ENCODE measurements at regions not wholly inside any gene's neighbourhood (a gene's known extent, or its start where the extent isn't known, plus 50 kb on each side); places are given as distances from the start of the nearest gene placed in this dataset.

DNA sequence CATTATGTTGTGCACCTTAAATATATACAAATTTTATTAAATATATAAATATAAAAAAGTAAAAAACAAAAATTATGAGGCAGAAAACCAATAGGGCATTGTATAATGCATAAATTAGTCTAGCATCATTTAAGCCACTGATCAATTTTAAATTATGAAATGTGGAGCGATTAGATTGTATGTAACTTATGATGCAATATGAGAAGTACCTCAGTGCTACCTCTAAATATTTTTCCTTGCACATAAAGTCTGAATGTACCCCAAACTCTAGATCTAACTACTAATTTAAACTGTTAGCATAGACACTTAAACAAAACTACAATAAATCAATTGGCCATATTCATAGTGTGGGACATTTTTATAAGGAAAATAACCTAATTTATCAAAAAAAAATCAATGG lies 1178.5 kb upstream of the MIR17HG start:
- H3K4me1 ChIP-seq (replicated peaks in 1 of 2; ENCODE audit: control insufficient read depth in 2 of 2, insufficient read depth in 2 of 2, low read length in 2 of 2) = no peaks in the 10 kb centered on the region
- H3K9me1 ChIP-seq (ENCODE audit: control insufficient read depth, insufficient read depth, low read length) = no peaks in the 10 kb centered on the region
- FAIRE-seq = no peak
- no peak overlapping the region for H2AFZ ChIP-seq (ENCODE audit: low read depth, low read length)
- H3K79me2 ChIP-seq (ENCODE audit: control insufficient read depth, insufficient read depth, low read length) = no peaks in the 10 kb centered on the region
- no peak overlapping the region for H3K4me2 ChIP-seq (ENCODE audit: insufficient read depth, low read length)
- intact Hi-C loops (cut with micrococcal nuclease) (no loop called here), in situ Hi-C loops (cut with MboI) (no loop called here)
- H3K9ac ChIP-seq (ENCODE audit: insufficient read depth in 1 of 2, low read depth in 2 of 2, low read length in 2 of 2) = no peak overlapping the region
- H3K27ac ChIP-seq (ENCODE audit: extremely low read depth, low read depth, low read length) = no peak overlapping the region
- H4K20me1 ChIP-seq (replicated peaks; ENCODE audit: control insufficient read depth, insufficient read depth, low read length) = no peaks in the 10 kb centered on the region
- BruUV-seq (replicated peaks) = no TSS peak
- WGBS (ENCODE audit: insufficient coverage, low coverage, missing lambda C conversion rate) = 0% methylated on average over 1 of the region's 1 CpG
- DNase-seq (ENCODE audit: extremely low read depth in 1 of 4, low spot score in 3 of 4) = no peak
- H3K27me3 ChIP-seq (ENCODE audit: control insufficient read depth in 2 of 2, insufficient read depth in 2 of 2, low read length in 2 of 2) = no peaks in the 10 kb centered on the region
- no peak for ATAC-seq
- TF ChIP-seq CEBPB (tag; IDR thresholded peaks at IDR 0.05) = peak; percentile 63; the same call in 1 of the 2 replicates
- no peak for TF ChIP-seq CEBPG (CRISPR knock-in tag; IDR thresholded peaks at IDR 0.05)
- TF ChIP-seq CEBPG (tag; conservative IDR thresholded peaks at IDR 0.05 in 1 of 2, IDR thresholded peaks at IDR 0.05 in 1 of 2) = peak in 1 of 2 experiments; percentile 66; a peak in 2 of 4 replicates
- 0 out of 2 replicates have a peak, but pooled peaks have one; percentile 86 for TF ChIP-seq TFAM (CRISPR knock-in tag; conservative IDR thresholded peaks at IDR 0.05)
- TF ChIP-seq, protein P1, sequence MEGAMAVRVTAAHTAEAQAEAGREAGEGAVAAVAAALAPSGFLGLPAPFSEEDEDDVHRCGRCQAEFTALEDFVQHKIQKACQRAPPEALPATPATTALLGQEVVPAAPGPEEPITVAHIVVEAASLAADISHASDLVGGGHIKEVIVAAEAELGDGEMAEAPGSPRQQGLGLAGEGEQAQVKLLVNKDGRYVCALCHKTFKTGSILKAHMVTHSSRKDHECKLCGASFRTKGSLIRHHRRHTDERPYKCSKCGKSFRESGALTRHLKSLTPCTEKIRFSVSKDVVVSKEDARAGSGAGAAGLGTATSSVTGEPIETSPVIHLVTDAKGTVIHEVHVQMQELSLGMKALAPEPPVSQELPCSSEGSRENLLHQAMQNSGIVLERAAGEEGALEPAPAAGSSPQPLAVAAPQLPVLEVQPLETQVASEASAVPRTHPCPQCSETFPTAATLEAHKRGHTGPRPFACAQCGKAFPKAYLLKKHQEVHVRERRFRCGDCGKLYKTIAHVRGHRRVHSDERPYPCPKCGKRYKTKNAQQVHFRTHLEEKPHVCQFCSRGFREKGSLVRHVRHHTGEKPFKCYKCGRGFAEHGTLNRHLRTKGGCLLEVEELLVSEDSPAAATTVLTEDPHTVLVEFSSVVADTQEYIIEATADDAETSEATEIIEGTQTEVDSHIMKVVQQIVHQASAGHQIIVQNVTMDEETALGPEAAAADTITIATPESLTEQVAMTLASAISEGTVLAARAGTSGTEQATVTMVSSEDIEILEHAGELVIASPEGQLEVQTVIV (CRISPR knock-in tag; IDR thresholded peaks at IDR 0.05; ENCODE audit: borderline replicate concordance) = peak; percentile 38; the same call in 1 of the 2 replicates
- TF ChIP-seq HDAC8 (tag; IDR thresholded peaks at IDR 0.05) = no peak
- no peak for TF ChIP-seq MED1 (CRISPR knock-in tag; IDR thresholded peaks at IDR 0.05; ENCODE audit: borderline replicate concordance)
- no peak for TF ChIP-seq POLR2G (IDR thresholded peaks at IDR 0.05; ENCODE audit: low read depth, low read length)
- TF ChIP-seq, protein P2, sequence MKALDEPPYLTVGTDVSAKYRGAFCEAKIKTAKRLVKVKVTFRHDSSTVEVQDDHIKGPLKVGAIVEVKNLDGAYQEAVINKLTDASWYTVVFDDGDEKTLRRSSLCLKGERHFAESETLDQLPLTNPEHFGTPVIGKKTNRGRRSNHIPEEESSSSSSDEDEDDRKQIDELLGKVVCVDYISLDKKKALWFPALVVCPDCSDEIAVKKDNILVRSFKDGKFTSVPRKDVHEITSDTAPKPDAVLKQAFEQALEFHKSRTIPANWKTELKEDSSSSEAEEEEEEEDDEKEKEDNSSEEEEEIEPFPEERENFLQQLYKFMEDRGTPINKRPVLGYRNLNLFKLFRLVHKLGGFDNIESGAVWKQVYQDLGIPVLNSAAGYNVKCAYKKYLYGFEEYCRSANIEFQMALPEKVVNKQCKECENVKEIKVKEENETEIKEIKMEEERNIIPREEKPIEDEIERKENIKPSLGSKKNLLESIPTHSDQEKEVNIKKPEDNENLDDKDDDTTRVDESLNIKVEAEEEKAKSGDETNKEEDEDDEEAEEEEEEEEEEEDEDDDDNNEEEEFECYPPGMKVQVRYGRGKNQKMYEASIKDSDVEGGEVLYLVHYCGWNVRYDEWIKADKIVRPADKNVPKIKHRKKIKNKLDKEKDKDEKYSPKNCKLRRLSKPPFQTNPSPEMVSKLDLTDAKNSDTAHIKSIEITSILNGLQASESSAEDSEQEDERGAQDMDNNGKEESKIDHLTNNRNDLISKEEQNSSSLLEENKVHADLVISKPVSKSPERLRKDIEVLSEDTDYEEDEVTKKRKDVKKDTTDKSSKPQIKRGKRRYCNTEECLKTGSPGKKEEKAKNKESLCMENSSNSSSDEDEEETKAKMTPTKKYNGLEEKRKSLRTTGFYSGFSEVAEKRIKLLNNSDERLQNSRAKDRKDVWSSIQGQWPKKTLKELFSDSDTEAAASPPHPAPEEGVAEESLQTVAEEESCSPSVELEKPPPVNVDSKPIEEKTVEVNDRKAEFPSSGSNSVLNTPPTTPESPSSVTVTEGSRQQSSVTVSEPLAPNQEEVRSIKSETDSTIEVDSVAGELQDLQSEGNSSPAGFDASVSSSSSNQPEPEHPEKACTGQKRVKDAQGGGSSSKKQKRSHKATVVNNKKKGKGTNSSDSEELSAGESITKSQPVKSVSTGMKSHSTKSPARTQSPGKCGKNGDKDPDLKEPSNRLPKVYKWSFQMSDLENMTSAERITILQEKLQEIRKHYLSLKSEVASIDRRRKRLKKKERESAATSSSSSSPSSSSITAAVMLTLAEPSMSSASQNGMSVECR (CRISPR knock-in tag; IDR thresholded peaks at IDR 0.05) = no peak
- no peak overlapping the region for H3K4me3 ChIP-seq
- peaks cover 3% of the 10 kb centered on the region; the same call in 1 of the 2 replicates for H3K9me3 ChIP-seq (replicated peaks; ENCODE audit: control insufficient read depth, insufficient read depth, low read depth, low read length)
- H3K36me3 ChIP-seq (ENCODE audit: control insufficient read depth, insufficient read depth, low read length) = no peaks in the 10 kb centered on the region
- CTCF ChIA-PET (ENCODE audit: low intra/inter-chr PET ratio) = no interaction called here
- POLR2A ChIA-PET = no interaction called here

All from K562 (cell line).